ENCODE measurements at regions not wholly inside any gene's neighbourhood (a gene's known extent, or its start where the extent isn't known, plus 50 kb on each side); places are given as distances from the start of the nearest gene placed in this dataset.

GRCh38 chr21:34307991-34308532 lies 55.7 kb upstream of the KCNE2 start:
- TF ChIP-seq CTCF (IDR thresholded peaks at IDR 0.05; ENCODE audit: low read depth, low read length) (no peak), POLR2A (IDR thresholded peaks at IDR 0.05; ENCODE audit: extremely low read depth, insufficient read length) (no peak)

Data from NB4 (cell line).